Skeletal muscle tissue (tissue), 3 donors: ENCODE measurements at regions not wholly inside any gene's neighbourhood (a gene's known extent, or its start where the extent isn't known, plus 50 kb on each side); places are given as distances from the start of the nearest gene placed in this dataset.

ENCODE experiments used
- H3K27ac ChIP-seq: one replicate; pipeline ENCODE4 v1.7.0; 2013; ENCODE audit warnings: mild to moderate bottlenecking, low read depth, low read length, inconsistent platforms
- H3K27me3 ChIP-seq, 3 donors: one replicate each; pipeline ENCODE4 v1.7.0; 2013; ENCODE audit warnings: low read length in 3 of 3; ENCODE audit not compliant: control insufficient read depth in 3 of 3, insufficient read depth in 3 of 3
- H3K36me3 ChIP-seq, 3 donors: one replicate each; pipeline ENCODE4 v1.7.0; 2013; ENCODE audit warnings: low read length in 3 of 3; ENCODE audit not compliant: control insufficient read depth in 3 of 3, insufficient read depth in 3 of 3
- H3K4me1 ChIP-seq, 3 donors: one replicate each; pipeline ENCODE4 v1.7.0; 2013; ENCODE audit warnings: low read length in 3 of 3, mild to moderate bottlenecking in 3 of 3; ENCODE audit not compliant: control insufficient read depth in 3 of 3, insufficient read depth in 3 of 3
- H3K4me3 ChIP-seq, 3 donors: one replicate each; pipeline ENCODE4 v1.7.0; 2013; ENCODE audit warnings: low read length in 3 of 3
- H3K9ac ChIP-seq, 3 donors: one replicate each; pipeline ENCODE4 v1.7.0; 2013; ENCODE audit warnings: low read length in 3 of 3, mild to moderate bottlenecking in 3 of 3, moderate library complexity in 2 of 3, low read depth in 1 of 3
- H3K9me3 ChIP-seq, 3 donors: one replicate each; pipeline ENCODE4 v1.7.0; 2013; ENCODE audit warnings: low read length in 3 of 3; ENCODE audit not compliant: control insufficient read depth in 3 of 3
- donor health status: Osteomylitis.

DNA sequence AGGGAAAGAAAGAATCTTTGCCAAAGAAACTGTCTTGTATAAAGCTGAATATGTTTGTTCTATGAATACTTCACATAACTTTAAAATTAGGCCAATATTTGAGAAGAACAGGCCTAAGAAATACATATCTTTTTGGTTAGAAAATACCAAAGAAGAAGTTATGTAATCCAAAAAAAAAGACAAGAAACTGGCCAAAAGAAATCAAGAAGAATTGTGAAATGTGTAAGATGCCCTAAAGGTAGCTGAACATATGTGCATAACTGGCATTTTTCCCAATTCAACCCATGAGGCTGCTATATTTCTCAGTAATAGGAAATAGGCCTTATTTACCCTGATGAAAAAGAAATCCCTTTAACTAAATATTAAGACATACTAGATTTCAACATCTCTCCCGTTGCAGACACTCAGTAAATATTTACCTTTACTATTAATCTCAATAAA is 290.0 kb downstream of the CETN3 start:
- H3K9ac ChIP-seq, result no peak overlapping the region
- H3K36me3 ChIP-seq, result no peaks in the 10 kb centered on the region
- H3K27ac ChIP-seq, result no peak overlapping the region
- no peaks in the 10 kb centered on the region for H3K27me3 ChIP-seq
- no peak overlapping the region for H3K4me3 ChIP-seq
- no peaks in the 10 kb centered on the region for H3K9me3 ChIP-seq
- no peaks in the 10 kb centered on the region for H3K4me1 ChIP-seq

DNA sequence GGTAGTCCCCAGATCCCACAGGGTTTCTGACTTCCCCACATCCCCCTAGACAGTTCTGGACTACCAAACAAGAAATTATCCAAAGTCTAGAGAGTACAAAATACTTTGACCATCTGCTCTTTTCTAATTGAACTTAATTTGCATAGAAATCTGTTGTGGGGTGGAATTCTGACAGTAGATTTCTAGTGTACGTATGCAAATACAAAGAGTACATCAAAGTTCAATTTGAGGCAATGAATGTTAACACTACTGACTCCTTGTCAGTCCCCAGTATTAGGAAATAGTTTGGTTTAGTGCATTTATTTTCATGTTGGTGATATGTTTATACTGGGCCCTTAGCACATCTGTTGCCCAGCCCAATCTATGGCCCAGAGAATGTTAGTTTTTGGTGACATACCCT is 292.6 kb downstream of the CETN3 start:
- Histone ChIP-seq H3K4me1 (no peaks in the 10 kb centered on the region), H3K4me3 (no peak overlapping the region), H3K27ac (no peak overlapping the region), H3K36me3 (no peaks in the 10 kb centered on the region), H3K9ac (no peak overlapping the region), H3K27me3 (no peaks in the 10 kb centered on the region), H3K9me3 (no peaks in the 10 kb centered on the region)

DNA sequence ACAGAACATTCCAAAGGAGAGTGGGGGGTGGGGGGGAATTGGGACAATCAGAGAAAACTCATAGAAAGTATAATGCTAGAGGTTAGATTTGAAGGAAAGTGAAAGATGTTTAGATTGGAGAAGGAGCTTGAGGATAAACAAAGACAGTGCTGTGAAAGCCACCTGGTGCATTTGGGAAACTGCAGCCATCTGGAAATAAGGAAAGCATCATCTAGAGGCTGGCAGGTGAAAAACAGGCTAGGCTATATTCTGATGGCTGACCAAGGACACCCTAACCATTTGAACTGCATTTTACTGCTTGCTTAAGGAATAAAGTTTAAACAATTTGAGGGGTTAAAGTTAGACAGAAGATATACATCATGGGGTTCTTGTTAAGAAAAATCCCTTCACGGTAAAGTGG is 296.4 kb downstream of the CETN3 start:
- Histone ChIP-seq H3K9ac (no peak overlapping the region), H3K4me1 (peaks cover 0 to 7% (median 0%) of the 10 kb centered on the region in 3 donors), H3K36me3 (no peaks in the 10 kb centered on the region), H3K27ac (no peak overlapping the region), H3K4me3 (no peak overlapping the region), H3K27me3 (no peaks in the 10 kb centered on the region), H3K9me3 (no peaks in the 10 kb centered on the region)

DNA sequence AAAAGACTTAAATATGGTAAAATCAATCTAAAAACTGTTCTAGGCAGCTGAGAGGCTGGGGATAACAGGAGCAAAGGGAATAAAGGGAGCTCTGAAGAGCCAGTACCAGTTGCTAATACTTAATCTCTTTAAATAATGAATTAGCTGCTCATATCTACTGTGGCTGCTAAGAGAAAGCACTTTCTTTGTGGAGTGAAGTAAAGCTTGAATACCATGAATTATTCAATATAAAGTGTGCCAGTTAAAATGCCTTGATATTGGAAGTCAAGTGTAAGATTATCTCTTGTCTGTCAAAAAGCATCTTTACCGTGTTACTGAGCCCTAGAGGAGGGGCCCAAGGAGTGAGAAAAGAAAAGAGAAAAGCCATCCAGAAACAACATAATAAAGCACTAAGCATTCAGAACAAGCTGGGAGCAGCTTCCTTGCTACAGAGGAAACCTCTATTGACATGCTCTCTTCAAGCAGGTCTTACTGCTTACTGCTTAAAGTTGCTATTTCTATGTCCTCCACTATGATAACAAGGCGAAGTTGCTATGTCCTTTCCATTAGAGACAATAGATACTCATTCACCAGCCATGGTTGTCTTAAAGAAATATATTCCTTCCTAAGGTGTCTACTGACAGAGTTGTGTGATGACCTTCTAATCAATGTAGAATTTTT is 297.4 kb downstream of the CETN3 start:
- Histone ChIP-seq H3K27ac (no peak overlapping the region), H3K9me3 (no peaks in the 10 kb centered on the region), H3K4me1 (peaks cover 0 to 7% (median 0%) of the 10 kb centered on the region in 3 donors), H3K36me3 (no peaks in the 10 kb centered on the region), H3K4me3 (peak overlapping the region in 1 of 3 donors; percentile 63), H3K9ac (peak overlapping the region in 1 of 3 donors; percentile 67), H3K27me3 (no peaks in the 10 kb centered on the region)

DNA sequence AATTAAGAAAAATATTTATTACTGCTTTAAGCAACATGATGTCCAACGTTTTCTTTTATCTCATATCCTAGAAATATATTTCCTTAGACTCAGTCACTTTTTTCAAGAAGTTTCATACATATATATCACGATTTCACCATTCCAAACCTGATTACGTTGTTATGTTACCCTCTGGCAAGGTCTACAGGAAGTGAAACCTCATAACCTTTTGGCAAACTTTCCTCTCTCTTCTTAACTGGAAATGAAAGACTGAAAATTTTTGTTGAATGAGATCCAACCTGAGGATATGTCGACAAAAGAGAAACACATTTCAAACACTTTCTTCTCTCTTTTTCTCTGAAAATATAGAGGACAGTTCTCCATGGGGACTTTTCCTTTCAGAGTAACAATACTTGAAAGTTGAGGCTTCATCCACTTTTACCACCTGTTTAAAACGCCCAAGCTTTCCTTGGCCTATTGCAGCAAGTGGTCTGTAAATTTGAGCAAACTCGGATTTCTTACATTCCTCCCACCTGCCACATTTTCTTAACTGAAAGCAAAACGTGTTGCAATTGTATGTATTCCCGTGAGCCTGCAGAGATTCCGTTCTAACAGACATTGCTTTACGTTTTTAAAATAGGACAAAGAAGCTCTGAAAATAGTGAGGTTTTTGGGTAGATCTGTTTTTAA is 298.1 kb downstream of the CETN3 start:
- Histone ChIP-seq H3K4me3 (peak overlapping the region in 2 of 3 donors; percentile 46 to 63), H3K36me3 (no peaks in the 10 kb centered on the region), H3K9ac (peak overlapping the region in 2 of 3 donors; percentile 11 to 67), H3K27me3 (no peaks in the 10 kb centered on the region), H3K4me1 (peaks cover 0 to 7% (median 0%) of the 10 kb centered on the region in 3 donors), H3K27ac (no peak overlapping the region), H3K9me3 (no peaks in the 10 kb centered on the region)

DNA sequence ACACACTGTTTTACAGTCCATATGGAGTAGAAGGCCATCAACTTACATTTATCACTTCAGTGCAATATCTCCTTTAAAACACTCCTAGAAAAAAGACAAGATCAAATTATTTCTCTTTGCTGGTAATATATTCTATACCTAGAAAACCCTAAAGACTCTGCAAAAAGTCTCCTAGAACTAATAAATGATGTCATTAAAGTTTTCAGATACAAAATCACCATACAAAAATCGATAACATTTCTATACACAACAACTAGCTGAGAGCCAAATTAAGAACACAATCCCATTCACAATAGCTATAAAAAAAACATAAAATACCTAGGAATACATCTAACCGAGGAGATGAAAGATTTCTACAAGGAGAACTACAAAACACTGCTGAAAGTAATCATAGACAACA is 300.3 kb downstream of the CETN3 start:
- Histone ChIP-seq H3K27me3 (no peaks in the 10 kb centered on the region), H3K36me3 (no peaks in the 10 kb centered on the region), H3K27ac (no peak overlapping the region), H3K9ac (no peak overlapping the region), H3K9me3 (no peaks in the 10 kb centered on the region), H3K4me3 (no peak overlapping the region), H3K4me1 (peaks cover 0 to 7% (median 0%) of the 10 kb centered on the region in 3 donors)

DNA sequence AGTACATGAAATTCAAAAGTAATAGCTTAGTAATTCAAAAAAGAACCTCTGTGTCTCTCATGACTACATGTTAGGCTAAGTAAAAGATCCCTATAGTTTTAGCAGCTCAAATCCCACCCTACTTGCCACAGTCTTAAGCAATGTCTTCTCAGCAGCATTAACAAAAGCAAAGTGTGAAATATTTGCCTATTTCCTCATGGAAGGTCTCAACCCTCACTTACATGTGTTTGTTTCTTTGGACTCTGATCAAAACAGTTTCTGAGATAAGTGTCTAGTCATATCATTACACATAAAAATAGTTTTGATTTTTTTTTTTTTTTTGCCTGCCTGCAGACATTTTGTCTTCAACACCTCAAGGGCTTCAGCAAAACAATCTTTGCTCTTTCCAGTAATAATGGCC is 310.5 kb downstream of the CETN3 start:
- Histone ChIP-seq H3K9me3 (no peaks in the 10 kb centered on the region), H3K4me1 (no peaks in the 10 kb centered on the region)

DNA sequence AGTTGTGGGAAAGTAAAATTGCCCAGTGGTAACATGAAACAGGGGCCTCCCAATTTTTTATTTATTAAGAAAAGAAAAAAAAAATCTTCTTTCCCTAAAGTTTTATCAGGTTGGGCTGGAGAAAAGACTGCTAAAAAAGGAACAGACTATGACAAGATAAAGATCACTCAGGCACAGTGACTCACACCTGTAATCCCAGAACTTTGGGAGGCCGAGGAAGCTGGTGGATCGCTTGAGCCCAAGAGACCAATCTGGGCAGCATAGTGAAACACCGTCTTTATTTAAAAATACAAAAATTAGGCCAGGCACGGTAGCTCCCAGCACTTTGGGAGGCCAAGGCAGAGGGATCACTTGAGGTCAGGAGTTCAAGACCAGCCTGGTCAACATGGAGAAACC is 312.5 kb downstream of the CETN3 start:
- no peaks in the 10 kb centered on the region for H3K4me1 ChIP-seq
- H3K9me3 ChIP-seq, result no peaks in the 10 kb centered on the region
- H3K4me3 ChIP-seq, result no peak overlapping the region
- H3K27ac ChIP-seq, result no peak overlapping the region
- no peaks in the 10 kb centered on the region for H3K36me3 ChIP-seq
- no peaks in the 10 kb centered on the region for H3K27me3 ChIP-seq
- H3K9ac ChIP-seq, result no peak overlapping the region

More for the DNA sequence above, 310.5 kb downstream of the CETN3 start:
- Histone ChIP-seq H3K9ac (no peak overlapping the region), H3K36me3 (no peaks in the 10 kb centered on the region), H3K4me3 (no peak overlapping the region), H3K27me3 (no peaks in the 10 kb centered on the region), H3K27ac (no peak overlapping the region)

DNA sequence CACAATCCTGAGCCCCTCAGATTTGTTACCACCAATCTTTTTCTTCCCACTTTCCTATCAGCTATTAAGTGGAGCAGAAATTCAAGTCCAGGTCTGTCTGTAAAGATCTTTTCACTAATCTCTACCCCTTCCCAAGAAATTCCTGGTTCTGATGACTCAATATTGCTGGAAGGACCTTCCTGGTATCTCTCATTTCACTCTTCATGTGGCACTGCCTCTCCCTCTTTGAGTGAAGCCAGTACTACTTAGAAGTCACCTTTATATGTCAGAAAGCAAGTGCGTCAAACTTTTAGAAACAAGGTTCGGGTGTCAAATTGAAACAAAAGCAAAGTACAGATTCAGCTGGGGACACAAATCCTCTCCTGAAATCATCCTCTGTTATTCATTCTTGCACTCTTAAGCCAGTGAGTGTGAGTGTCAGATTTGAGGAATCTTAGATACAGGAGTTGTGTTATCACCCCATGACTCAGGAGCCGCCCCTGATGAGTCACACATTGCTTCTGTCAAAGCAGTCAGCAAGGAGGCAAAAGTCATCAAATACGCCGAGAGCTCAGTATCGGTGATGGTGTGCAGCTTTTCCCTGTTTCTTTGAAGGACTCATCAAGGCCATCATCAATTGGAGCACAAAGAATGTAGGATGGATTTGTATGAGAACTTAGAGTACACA is 313.0 kb downstream of the CETN3 start:
- Histone ChIP-seq H3K4me3 (no peak overlapping the region), H3K27ac (no peak overlapping the region), H3K9ac (no peak overlapping the region), H3K4me1 (no peaks in the 10 kb centered on the region), H3K9me3 (no peaks in the 10 kb centered on the region), H3K36me3 (no peaks in the 10 kb centered on the region), H3K27me3 (no peaks in the 10 kb centered on the region)
